A549 (cell line): ENCODE measurements at regions not wholly inside any gene's neighbourhood (a gene's known extent, or its start where the extent isn't known, plus 50 kb on each side); places are given as distances from the start of the nearest gene placed in this dataset.

ENCODE experiments used
- CTCF ChIP-seq: fragments of >200 bp; sonication (Bioruptor Twin); formaldehyde crosslinking; IDR thresholded peaks from 3 replicates; pipeline ENCODE4 v1.5.1; 2016
- JUN ChIP-seq, 2 experiments: fragments of >200 bp; sonication (Bioruptor Twin); formaldehyde crosslinking; IDR thresholded peaks; 2 replicates in 1 of 2; 3 replicates in 1 of 2; pipeline ENCODE4 v1.6.1; 2016 to 2017

GRCh38 chr1:166676981-166677380, 162.3 kb upstream of the POGK start:
- TF ChIP-seq JUN (IDR thresholded peaks at IDR 0.05): no peak
- no peak for TF ChIP-seq CTCF
